A673 (cell line): ENCODE measurements at regions not wholly inside any gene's neighbourhood (a gene's known extent, or its start where the extent isn't known, plus 50 kb on each side); places are given as distances from the start of the nearest gene placed in this dataset.

ENCODE experiments used
- CTCF ChIP-seq: fragments of 300-800, 200-600 bp; sonication (generic); conservative IDR thresholded peaks from 2 replicates; pipeline ENCODE4 v1.5.1; 2017; ENCODE audit warnings: low read depth, mild to moderate bottlenecking, antibody characterized with exemption, low read length, moderate library complexity, mixed read lengths
- EZH2 ChIP-seq: fragments of 200-600 bp; sonication (generic); IDR thresholded peaks from 2 replicates; pipeline ENCODE4 v1.6.1; 2017; ENCODE audit warnings: borderline replicate concordance, low read depth, mild to moderate bottlenecking, mixed read lengths, antibody characterized with exemption, low read length; ENCODE audit not compliant: poor library complexity, severe bottlenecking

- no peak for TF ChIP-seq CTCF
- no peak for TF ChIP-seq EZH2
These were observed 385.1 kb downstream of the STK39 start for GRCh38 chr2:167862296-167862695.
